ENCODE measurements at regions not wholly inside any gene's neighbourhood (a gene's known extent, or its start where the extent isn't known, plus 50 kb on each side); places are given as distances from the start of the nearest gene placed in this dataset.
"Not testable (repeated sequence)": the region's sequence is repeated elsewhere in the genome, so short reads cannot be mapped to it uniquely, and the experiment has no call there.

- Mint-ChIP-seq H3K27ac (no peak overlapping the region), H3K27me3 (peaks cover 21% of the 10 kb centered on the region), H3K4me3 (no peak overlapping the region), H3K36me3 (ENCODE audit: low read depth) (no peaks in the 10 kb centered on the region), H3K9me3 (no peaks in the 10 kb centered on the region), H3K4me1 (no peaks in the 10 kb centered on the region)
- ATAC-seq (replicated peaks), result no peak
These were observed 262.2 kb upstream of the SULF2 start for GRCh38 chr20:48047447-48047846.

GRCh38 chr20:48042628-48043027 lies 257.3 kb upstream of the SULF2 start:
- H3K4me1 Mint-ChIP-seq, result no peaks in the 10 kb centered on the region
- H3K9me3 Mint-ChIP-seq, result no peaks in the 10 kb centered on the region
- ATAC-seq (replicated peaks), result no peak
- peaks cover 18% of the 10 kb centered on the region for H3K27me3 Mint-ChIP-seq
- H3K36me3 Mint-ChIP-seq (ENCODE audit: low read depth), result no peaks in the 10 kb centered on the region
- H3K4me3 Mint-ChIP-seq, result no peak overlapping the region
- no peak overlapping the region for H3K27ac Mint-ChIP-seq

GRCh38 chr20:48041078-48041780 lies 255.9 kb upstream of the SULF2 start:
- no peaks in the 10 kb centered on the region for H3K36me3 Mint-ChIP-seq (ENCODE audit: low read depth)
- H3K4me3 Mint-ChIP-seq, result no peak overlapping the region
- ATAC-seq (replicated peaks), result no peak
- H3K4me1 Mint-ChIP-seq, result no peaks in the 10 kb centered on the region
- H3K9me3 Mint-ChIP-seq, result no peaks in the 10 kb centered on the region
- no peak overlapping the region for H3K27ac Mint-ChIP-seq
- H3K27me3 Mint-ChIP-seq, result peaks cover 18% of the 10 kb centered on the region

GRCh38 chr20:48040491-48040890 lies 255.2 kb upstream of the SULF2 start:
- Mint-ChIP-seq H3K9me3 (no peaks in the 10 kb centered on the region), H3K4me3 (no peak overlapping the region), H3K4me1 (no peaks in the 10 kb centered on the region), H3K27ac (no peak overlapping the region), H3K27me3 (peaks cover 14% of the 10 kb centered on the region), H3K36me3 (ENCODE audit: low read depth) (no peaks in the 10 kb centered on the region)
- no peak for ATAC-seq (replicated peaks)

- Mint-ChIP-seq H3K4me3 (no peak overlapping the region), H3K9me3 (no peaks in the 10 kb centered on the region), H3K27me3 (peaks cover 11% of the 10 kb centered on the region), H3K27ac (no peak overlapping the region), H3K36me3 (ENCODE audit: low read depth) (no peaks in the 10 kb centered on the region), H3K4me1 (no peaks in the 10 kb centered on the region)
- no peak for ATAC-seq (replicated peaks)
These were observed 254.8 kb upstream of the SULF2 start for GRCh38 chr20:48040051-48040450.

- peaks cover 13% of the 10 kb centered on the region for H3K27me3 Mint-ChIP-seq
- H3K4me3 Mint-ChIP-seq, result no peak overlapping the region
- H3K4me1 Mint-ChIP-seq, result no peaks in the 10 kb centered on the region
- no peaks in the 10 kb centered on the region for H3K36me3 Mint-ChIP-seq (ENCODE audit: low read depth)
- no peaks in the 10 kb centered on the region for H3K9me3 Mint-ChIP-seq
- H3K27ac Mint-ChIP-seq, result no peak overlapping the region
- no peak for ATAC-seq (replicated peaks)
These were observed 254.2 kb upstream of the SULF2 start for GRCh38 chr20:48039514-48039913.

GRCh38 chr20:48038713-48039112 lies 253.4 kb upstream of the SULF2 start:
- no peak for ATAC-seq (replicated peaks)
- H3K4me3 Mint-ChIP-seq, result no peak overlapping the region
- H3K36me3 Mint-ChIP-seq (ENCODE audit: low read depth), result no peaks in the 10 kb centered on the region
- peaks cover 13% of the 10 kb centered on the region for H3K27me3 Mint-ChIP-seq
- H3K27ac Mint-ChIP-seq, result no peak overlapping the region
- no peaks in the 10 kb centered on the region for H3K9me3 Mint-ChIP-seq
- H3K4me1 Mint-ChIP-seq, result no peaks in the 10 kb centered on the region

- H3K4me1 Mint-ChIP-seq; H3K9me3 Mint-ChIP-seq; H3K36me3 Mint-ChIP-seq (ENCODE audit: low read depth); ATAC-seq (replicated peaks); H3K27ac Mint-ChIP-seq; H3K4me3 Mint-ChIP-seq: not testable (repeated sequence)
- peaks cover 17% of the 10 kb centered on the region for H3K27me3 Mint-ChIP-seq
These were observed 252.5 kb upstream of the SULF2 start for GRCh38 chr20:48037798-48038197.

- H3K27me3 Mint-ChIP-seq, result peaks cover 19% of the 10 kb centered on the region
- H3K9me3 Mint-ChIP-seq, result no peaks in the 10 kb centered on the region
- H3K36me3 Mint-ChIP-seq (ENCODE audit: low read depth), result no peaks in the 10 kb centered on the region
- no peaks in the 10 kb centered on the region for H3K4me1 Mint-ChIP-seq
- ATAC-seq (replicated peaks), result no peak
- no peak overlapping the region for H3K27ac Mint-ChIP-seq
- H3K4me3 Mint-ChIP-seq, result no peak overlapping the region
These were observed 250.9 kb upstream of the SULF2 start for GRCh38 chr20:48035961-48036731.

GRCh38 chr20:48034751-48035150 lies 249.5 kb upstream of the SULF2 start:
- Mint-ChIP-seq H3K27ac (no peak overlapping the region), H3K9me3 (no peaks in the 10 kb centered on the region), H3K4me1 (no peaks in the 10 kb centered on the region), H3K36me3 (ENCODE audit: low read depth) (no peaks in the 10 kb centered on the region), H3K27me3 (peaks cover 13% of the 10 kb centered on the region), H3K4me3 (no peak overlapping the region)
- ATAC-seq (replicated peaks), result no peak

- not testable (repeated sequence) for H3K36me3 Mint-ChIP-seq (ENCODE audit: low read depth); H3K27me3 Mint-ChIP-seq; ATAC-seq (replicated peaks); H3K4me1 Mint-ChIP-seq; H3K4me3 Mint-ChIP-seq; H3K9me3 Mint-ChIP-seq; H3K27ac Mint-ChIP-seq
These were observed 247.7 kb upstream of the SULF2 start for GRCh38 chr20:48033005-48033404.

GRCh38 chr20:48031122-48031521 lies 245.8 kb upstream of the SULF2 start:
- H3K36me3 Mint-ChIP-seq (ENCODE audit: low read depth), result no peaks in the 10 kb centered on the region
- H3K27me3 Mint-ChIP-seq, result peaks cover 13% of the 10 kb centered on the region

GRCh38 chr20:48026981-48027592 lies 241.8 kb upstream of the SULF2 start:
- H3K27ac Mint-ChIP-seq, result no peak overlapping the region
- no peak for ATAC-seq (replicated peaks)

More at GRCh38 chr20:48031122-48031521, 245.8 kb upstream of the SULF2 start:
- no peaks in the 10 kb centered on the region for H3K9me3 Mint-ChIP-seq
- no peak overlapping the region for H3K27ac Mint-ChIP-seq
- H3K4me1 Mint-ChIP-seq, result no peaks in the 10 kb centered on the region
- no peak for ATAC-seq (replicated peaks)
- no peak overlapping the region for H3K4me3 Mint-ChIP-seq

GRCh38 chr20:48025661-48026060 lies 240.4 kb upstream of the SULF2 start:
- H3K4me1 Mint-ChIP-seq, result no peaks in the 10 kb centered on the region
- no peaks in the 10 kb centered on the region for H3K9me3 Mint-ChIP-seq
- ATAC-seq (replicated peaks), result no peak

More at GRCh38 chr20:48026981-48027592, 241.8 kb upstream of the SULF2 start:
- no peaks in the 10 kb centered on the region for H3K36me3 Mint-ChIP-seq (ENCODE audit: low read depth)
- H3K4me3 Mint-ChIP-seq, result no peak overlapping the region
- peaks cover 21% of the 10 kb centered on the region for H3K27me3 Mint-ChIP-seq
- no peaks in the 10 kb centered on the region for H3K4me1 Mint-ChIP-seq
- no peaks in the 10 kb centered on the region for H3K9me3 Mint-ChIP-seq

GRCh38 chr20:48025051-48025515 lies 239.8 kb upstream of the SULF2 start:
- no peaks in the 10 kb centered on the region for H3K9me3 Mint-ChIP-seq
- no peaks in the 10 kb centered on the region for H3K36me3 Mint-ChIP-seq (ENCODE audit: low read depth)
- peaks cover 32% of the 10 kb centered on the region for H3K27me3 Mint-ChIP-seq
- H3K4me1 Mint-ChIP-seq, result no peaks in the 10 kb centered on the region
- no peak overlapping the region for H3K27ac Mint-ChIP-seq
- ATAC-seq (replicated peaks), result no peak
- H3K4me3 Mint-ChIP-seq, result no peak overlapping the region

More at GRCh38 chr20:48025661-48026060, 240.4 kb upstream of the SULF2 start:
- no peaks in the 10 kb centered on the region for H3K36me3 Mint-ChIP-seq (ENCODE audit: low read depth)
- peaks cover 28% of the 10 kb centered on the region for H3K27me3 Mint-ChIP-seq
- no peak overlapping the region for H3K4me3 Mint-ChIP-seq
- H3K27ac Mint-ChIP-seq, result no peak overlapping the region

All from activated T-helper 17 cell treated with anti-CD3 and anti-CD28 coated beads, Interleukin-2, amount 50 U/mL, for 72 hours (primary cell).